Uterus (tissue), 2 donors: ENCODE measurements at regions not wholly inside any gene's neighbourhood (a gene's known extent, or its start where the extent isn't known, plus 50 kb on each side); places are given as distances from the start of the nearest gene placed in this dataset.

Experiments used
- POLR2A ChIP-seq, 2 donors: fragments of 450-650 bp; IDR thresholded peaks; one replicate each; pipeline ENCODE4 v1.6.1; 2016; ENCODE audit warnings: antibody characterized with exemption in 2 of 2, mild to moderate bottlenecking in 1 of 2, moderate library complexity in 1 of 2
- TF ChIP-seq, protein P1 (sequence below), 4 experiments: fragments of 200-600 bp in 2 of 4; fragments of 450-650 bp in 2 of 4; sonication (generic) in 2 of 4; IDR thresholded peaks; one replicate each; pipeline ENCODE4 v1.5.1; 2016 to 2019; ENCODE audit warnings: antibody characterized with exemption in 4 of 4, mild to moderate bottlenecking in 2 of 4, moderate library complexity in 1 of 4

DNA sequence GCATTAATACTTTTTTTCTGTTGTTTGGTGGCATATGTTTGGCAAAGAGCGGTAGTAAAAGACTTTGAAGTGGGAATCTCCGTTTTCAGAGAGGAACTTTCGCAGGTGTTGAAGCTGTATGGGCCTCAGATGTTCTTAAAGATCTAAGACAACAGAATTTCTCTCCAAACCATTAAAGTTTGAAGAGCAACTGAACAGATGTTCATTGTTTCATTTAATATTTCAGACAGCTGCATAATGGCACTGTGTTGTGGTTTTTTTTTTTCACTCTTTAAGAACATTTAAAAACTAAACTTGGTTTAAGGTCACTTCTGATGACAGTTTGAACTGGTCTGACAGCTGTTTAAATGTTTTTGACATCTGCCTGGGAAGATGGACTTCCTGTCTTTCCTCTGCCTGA lies 882.7 kb upstream of the PCDH10 start:
- no peak for TF ChIP-seq POLR2A (IDR thresholded peaks at IDR 0.05)
- TF ChIP-seq, protein P1, sequence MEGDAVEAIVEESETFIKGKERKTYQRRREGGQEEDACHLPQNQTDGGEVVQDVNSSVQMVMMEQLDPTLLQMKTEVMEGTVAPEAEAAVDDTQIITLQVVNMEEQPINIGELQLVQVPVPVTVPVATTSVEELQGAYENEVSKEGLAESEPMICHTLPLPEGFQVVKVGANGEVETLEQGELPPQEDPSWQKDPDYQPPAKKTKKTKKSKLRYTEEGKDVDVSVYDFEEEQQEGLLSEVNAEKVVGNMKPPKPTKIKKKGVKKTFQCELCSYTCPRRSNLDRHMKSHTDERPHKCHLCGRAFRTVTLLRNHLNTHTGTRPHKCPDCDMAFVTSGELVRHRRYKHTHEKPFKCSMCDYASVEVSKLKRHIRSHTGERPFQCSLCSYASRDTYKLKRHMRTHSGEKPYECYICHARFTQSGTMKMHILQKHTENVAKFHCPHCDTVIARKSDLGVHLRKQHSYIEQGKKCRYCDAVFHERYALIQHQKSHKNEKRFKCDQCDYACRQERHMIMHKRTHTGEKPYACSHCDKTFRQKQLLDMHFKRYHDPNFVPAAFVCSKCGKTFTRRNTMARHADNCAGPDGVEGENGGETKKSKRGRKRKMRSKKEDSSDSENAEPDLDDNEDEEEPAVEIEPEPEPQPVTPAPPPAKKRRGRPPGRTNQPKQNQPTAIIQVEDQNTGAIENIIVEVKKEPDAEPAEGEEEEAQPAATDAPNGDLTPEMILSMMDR (IDR thresholded peaks at IDR 0.05): no peak
